PC-9 (cell line): ENCODE measurements at regions not wholly inside any gene's neighbourhood (a gene's known extent, or its start where the extent isn't known, plus 50 kb on each side); places are given as distances from the start of the nearest gene placed in this dataset.

Source experiments
- BruUV-seq: library from RNA; stranded (reverse); fragments of 400-500 nt; replicated peaks from 2 replicates; lab custom pipeline; 2021; lab: Mats Ljungman, UMichigan
- CTCF ChIA-PET: fragments of 300-600 bp; sonication (Branson Sonifier 250); formaldehyde crosslinking; loops from one replicate; lab custom pipeline; 2022; ENCODE audit warnings: antibody characterized with exemption; lab: Charles Lee
- POLR2A ChIA-PET: fragments of 300-600 bp; sonication (Branson Sonifier 250); formaldehyde crosslinking; loops from one replicate; lab custom pipeline; 2022; ENCODE audit warnings: antibody characterized with exemption; ENCODE audit not compliant: unreplicated experiment; lab: Charles Lee
- DNase-seq, 2 experiments: peaks; one replicate each; pipeline versions ENCODE4 v3.0.0 to v3.0.0-alpha.2; 2015 to 2022; ENCODE audit warnings: mixed read lengths in 1 of 2
- H2AFZ ChIP-seq: fragments of 200-600 bp; sonication (generic); 2 replicates; pipeline ENCODE4 v1.8.1; 2017; ENCODE audit warnings: antibody characterized with exemption
- H3F3A ChIP-seq: fragments of 200-600 bp; sonication (generic); 2 replicates; pipeline ENCODE4 v1.8.1; 2017; ENCODE audit warnings: antibody characterized with exemption, mild to moderate bottlenecking, low read depth; ENCODE audit not compliant: insufficient read depth
- H3K27ac ChIP-seq: fragments of 200-600 bp; sonication (generic); 2 replicates; pipeline ENCODE4 v1.6.1; 2016; ENCODE audit warnings: mixed run types
- H3K27me3 ChIP-seq: fragments of 200-600 bp; sonication (generic); 2 replicates; pipeline ENCODE4 v1.6.1; 2016; ENCODE audit warnings: low read depth, mixed run types; ENCODE audit not compliant: insufficient read depth
- H3K36me3 ChIP-seq: fragments of 200-600 bp; sonication (generic); 2 replicates; pipeline ENCODE4 v1.6.1; 2016; ENCODE audit warnings: low read depth, mixed run types
- H3K4me1 ChIP-seq: fragments of 200-600 bp; sonication (generic); replicated peaks from 2 replicates; pipeline ENCODE4 v1.6.1; 2016; ENCODE audit warnings: mixed run types; ENCODE audit not compliant: insufficient read depth
- H3K4me2 ChIP-seq: fragments of 200-600 bp; sonication (generic); 2 replicates; pipeline ENCODE4 v1.6.1; 2017; ENCODE audit warnings: mixed run types
- H3K4me3 ChIP-seq: fragments of 200-600 bp; sonication (generic); 2 replicates; pipeline ENCODE4 v1.6.1; 2016; ENCODE audit warnings: mixed run types
- H3K79me2 ChIP-seq: fragments of 200-600 bp; sonication (generic); 2 replicates; pipeline ENCODE4 v1.6.1; 2017; ENCODE audit warnings: low read depth, mixed run types
- H3K9me2 ChIP-seq: fragments of 200-600 bp; sonication (generic); 2 replicates; pipeline ENCODE4 v1.8.1; 2017; ENCODE audit warnings: mild to moderate bottlenecking; ENCODE audit not compliant: insufficient read depth
- H3K9me3 ChIP-seq: fragments of 200-600 bp; sonication (generic); 2 replicates; pipeline ENCODE4 v1.8.1; 2016; ENCODE audit warnings: low read depth; ENCODE audit not compliant: insufficient read depth
- H4K20me1 ChIP-seq: fragments of 200-600 bp; sonication (generic); 2 replicates; pipeline ENCODE4 v1.8.1; 2017; ENCODE audit not compliant: insufficient read depth
- CTCF ChIP-seq: fragments of 200-600 bp; sonication (generic); conservative IDR thresholded peaks from 2 replicates; pipeline ENCODE4 v1.6.1; 2017; ENCODE audit warnings: mixed run types, antibody characterized with exemption, mild to moderate bottlenecking, moderate library complexity
- EZH2 ChIP-seq: fragments of 200-600 bp; sonication (generic); IDR thresholded peaks from 2 replicates; pipeline ENCODE4 v1.8.0; 2017; ENCODE audit warnings: antibody characterized with exemption, low read depth
- intact Hi-C: fragments of 100-400 bp; cut with micrococcal nuclease; formaldehyde crosslinking; loops from one replicate; pipeline ENCODE4 v1.10.0; 2022; ENCODE audit not compliant: unreplicated experiment

DNA sequence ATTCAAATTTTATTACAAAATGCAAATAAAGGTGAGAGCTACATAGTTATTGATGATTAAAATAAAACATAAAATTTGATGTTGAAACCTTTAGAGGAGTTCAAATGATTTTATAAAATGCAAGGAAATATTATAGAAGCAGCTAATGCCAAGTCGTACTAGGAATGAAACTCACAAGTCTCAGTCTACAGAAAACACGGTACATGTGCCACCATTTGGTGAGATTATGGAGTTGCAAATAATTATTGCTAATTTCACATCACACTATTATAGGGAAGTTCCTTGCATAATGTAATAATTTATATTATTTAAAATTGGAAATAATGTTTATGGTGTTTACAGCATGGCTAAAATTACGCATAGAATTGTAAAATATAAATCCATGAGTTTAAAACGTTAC, 1601.7 kb upstream of the TENM3 start:
- Histone ChIP-seq H3K9me3 (no peaks in the 10 kb centered on the region), H3K4me3 (no peak overlapping the region), H3F3A (no peaks in the 10 kb centered on the region), H3K4me2 (no peak overlapping the region), H3K79me2 (no peaks in the 10 kb centered on the region), H3K27ac (no peak overlapping the region), H3K4me1 (no peaks in the 10 kb centered on the region), H3K9me2 (no peaks in the 10 kb centered on the region), H3K27me3 (no peaks in the 10 kb centered on the region), H2AFZ (no peak overlapping the region), H3K36me3 (no peaks in the 10 kb centered on the region), H4K20me1 (no peaks in the 10 kb centered on the region)
- TF ChIP-seq EZH2 (no peak), CTCF (no peak)
- no peak for DNase-seq
- POLR2A ChIA-PET = no interaction called here
- CTCF ChIA-PET = no interaction called here
- BruUV-seq = no TSS peak
- intact Hi-C loops = no loop called here

- TF ChIP-seq EZH2 = no peak
- no peak for TF ChIP-seq CTCF
- H3K27me3 ChIP-seq = no peaks in the 10 kb centered on the region
- no TSS peak for BruUV-seq
- intact Hi-C loops = no loop called here
- H3K9me3 ChIP-seq = no peaks in the 10 kb centered on the region
- no peak overlapping the region for H3K4me2 ChIP-seq
- no peaks in the 10 kb centered on the region for H3K4me1 ChIP-seq
- ChIA-PET CTCF (no interaction called here), POLR2A (no interaction called here)
- H3K4me3 ChIP-seq = no peak overlapping the region
- H3F3A ChIP-seq = no peaks in the 10 kb centered on the region
- no peaks in the 10 kb centered on the region for H3K36me3 ChIP-seq
- DNase-seq = no peak
- H2AFZ ChIP-seq = no peak overlapping the region
- no peaks in the 10 kb centered on the region for H3K9me2 ChIP-seq
- no peaks in the 10 kb centered on the region for H4K20me1 ChIP-seq
- H3K27ac ChIP-seq = no peak overlapping the region
- H3K79me2 ChIP-seq = no peaks in the 10 kb centered on the region
Measured at GRCh38 chr4:180642732-180643131, 1600.5 kb upstream of the TENM3 start.

DNA sequence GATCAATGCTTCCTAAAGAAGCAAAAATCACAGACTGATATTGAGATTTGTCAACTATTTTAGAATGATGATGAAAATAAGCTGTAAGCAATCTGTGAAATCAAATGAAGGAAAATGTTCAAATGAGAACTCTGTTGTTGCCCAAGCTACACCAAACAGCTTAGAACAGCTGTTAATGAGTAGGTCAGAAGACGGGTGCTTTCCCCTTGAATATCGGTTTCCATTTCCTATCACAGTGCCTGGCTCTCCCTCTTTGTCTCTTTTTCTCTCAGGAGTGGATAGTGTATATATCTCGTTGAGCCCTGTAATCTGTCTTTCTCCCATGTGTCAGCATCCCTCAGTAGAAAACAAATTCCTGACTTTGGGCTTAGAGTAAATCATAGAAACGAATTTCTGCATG, 1592.9 kb upstream of the TENM3 start:
- H3K4me1 ChIP-seq = no peaks in the 10 kb centered on the region
- intact Hi-C loops = no loop called here
- CTCF ChIA-PET = no interaction called here

More for the DNA sequence above, 1592.9 kb upstream of the TENM3 start:
- no peaks in the 10 kb centered on the region for H3F3A ChIP-seq
- BruUV-seq = no TSS peak
- no peak overlapping the region for H3K27ac ChIP-seq
- H3K4me3 ChIP-seq = no peak overlapping the region
- POLR2A ChIA-PET = no interaction called here
- no peaks in the 10 kb centered on the region for H3K9me3 ChIP-seq
- no peaks in the 10 kb centered on the region for H3K79me2 ChIP-seq
- no peaks in the 10 kb centered on the region for H3K9me2 ChIP-seq
- TF ChIP-seq EZH2 = no peak
- no peak for TF ChIP-seq CTCF
- no peak overlapping the region for H3K4me2 ChIP-seq
- H3K27me3 ChIP-seq = no peaks in the 10 kb centered on the region
- H4K20me1 ChIP-seq = no peaks in the 10 kb centered on the region
- DNase-seq = no peak
- H3K36me3 ChIP-seq = no peaks in the 10 kb centered on the region
- no peak overlapping the region for H2AFZ ChIP-seq
